HG03139 (cell line): ENCODE measurements at regions not wholly inside any gene's neighbourhood (a gene's known extent, or its start where the extent isn't known, plus 50 kb on each side); places are given as distances from the start of the nearest gene placed in this dataset.

Experiments
- ATAC-seq: cut with Tn5 transposase; IDR thresholded peaks from one replicate; pipeline ENCODE4 v1.9.1; 2021; ENCODE audit not compliant: unreplicated experiment

DNA sequence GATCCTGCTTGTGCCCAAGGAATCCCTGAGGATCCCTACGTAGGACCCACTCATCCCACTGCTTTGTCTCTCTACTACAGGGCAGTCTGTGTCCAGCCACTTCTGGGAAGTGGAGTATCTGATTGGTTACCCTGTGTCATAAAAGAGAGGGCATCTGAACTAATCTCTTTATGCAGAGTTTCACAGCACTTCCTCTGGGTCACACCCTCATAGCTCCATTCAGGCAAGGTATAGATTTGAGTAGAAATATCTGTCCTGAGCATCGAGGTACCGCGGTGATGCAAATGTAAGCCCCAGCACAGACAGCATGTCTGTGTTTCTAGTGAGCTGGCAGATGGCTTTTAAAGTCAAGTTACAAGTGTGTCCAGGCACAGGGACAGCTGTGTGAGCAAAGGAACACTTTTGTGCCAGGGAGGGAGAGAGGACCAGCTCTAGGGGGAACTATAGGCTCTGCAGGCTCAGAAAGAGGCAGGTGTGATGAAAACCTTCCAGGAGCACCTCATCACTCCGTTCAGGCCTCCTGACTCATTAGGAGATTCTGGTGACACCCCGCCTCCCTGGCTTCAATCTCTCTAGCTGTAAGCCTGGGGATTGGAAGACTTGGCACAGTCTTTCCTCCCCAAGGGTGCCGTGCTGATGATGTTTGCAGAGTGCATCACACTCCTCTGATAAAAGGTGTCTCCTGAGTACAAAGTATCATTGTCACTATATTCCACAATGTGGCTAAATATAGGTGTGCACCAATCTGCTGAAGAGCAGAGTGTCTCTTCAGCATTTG lies 84.3 kb upstream of the UBL3 start:
- no peak for ATAC-seq

DNA sequence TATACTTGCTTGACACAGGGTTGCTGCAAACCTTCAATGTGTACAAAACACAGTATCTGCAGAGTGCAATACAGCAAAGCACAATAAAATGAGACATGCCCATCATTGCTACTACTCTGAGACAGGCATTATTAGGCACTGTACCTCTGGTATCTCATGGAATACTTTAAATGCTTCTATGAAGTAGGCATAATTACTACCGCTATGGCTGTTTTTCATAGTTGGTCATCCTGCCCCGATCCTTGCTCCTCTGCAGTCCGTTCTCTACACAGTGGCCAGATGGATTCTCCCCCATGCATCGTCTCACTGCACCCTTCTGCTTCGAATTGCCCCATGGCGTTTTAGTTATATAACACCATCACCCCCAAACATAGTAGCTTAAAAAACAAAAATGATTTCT lies 83.0 kb upstream of the UBL3 start:
- ATAC-seq = no peak

DNA sequence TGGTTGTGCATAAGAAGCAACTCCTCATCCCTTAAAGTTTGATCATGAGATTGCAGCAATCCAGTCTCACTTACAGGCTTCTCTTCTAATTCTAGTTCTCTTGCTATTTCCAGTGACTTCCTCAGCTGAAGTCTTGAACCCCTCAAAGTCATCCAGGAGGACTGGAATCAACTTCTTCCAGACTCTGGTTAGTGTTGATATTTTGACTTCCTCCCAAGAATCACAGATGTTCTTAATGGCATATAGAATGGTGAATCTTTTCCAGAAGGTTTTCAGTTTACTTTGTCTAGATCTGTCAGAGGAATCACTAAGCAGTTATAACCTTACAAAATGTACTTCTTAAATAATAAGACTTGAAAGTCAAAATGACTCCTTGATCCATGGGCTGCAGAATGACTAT lies 81.3 kb upstream of the UBL3 start:
- no peak for ATAC-seq

DNA sequence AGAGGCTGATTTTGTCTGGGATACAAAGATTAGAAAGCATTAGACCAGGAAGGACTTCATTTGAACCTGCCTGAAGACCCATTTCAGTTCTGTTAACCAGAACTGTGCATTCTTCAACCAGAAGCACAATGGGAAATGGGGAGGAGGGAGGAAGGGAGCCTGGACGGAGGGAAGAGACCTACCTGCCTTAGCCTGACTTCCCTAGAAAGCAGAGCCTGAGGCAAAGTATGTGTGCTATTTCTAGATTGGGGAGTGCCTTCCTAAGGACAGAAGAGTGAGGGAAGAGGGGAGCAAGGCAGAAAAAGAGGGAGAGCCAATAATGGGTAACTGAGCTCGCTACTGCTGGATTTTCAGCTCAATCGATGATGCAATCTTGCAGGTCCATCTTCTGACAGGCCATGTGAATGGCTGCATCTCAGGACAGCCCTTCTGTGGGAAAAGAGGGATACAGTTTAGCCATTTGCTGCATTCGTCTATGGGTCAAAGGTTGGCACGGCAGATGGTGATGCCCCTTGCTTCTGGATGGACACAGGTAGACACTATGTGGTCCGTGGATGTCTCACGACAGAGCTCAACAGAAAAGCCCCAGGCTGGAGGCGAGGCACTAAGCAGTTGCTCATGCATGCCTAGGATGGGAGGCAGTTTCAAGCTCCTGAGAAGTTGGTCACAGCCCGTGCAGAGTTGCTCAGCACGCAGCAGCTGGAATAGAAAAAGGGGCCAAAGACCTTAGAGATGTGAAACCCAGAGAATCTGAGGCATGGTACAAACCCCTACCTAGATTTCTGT lies 78.8 kb upstream of the UBL3 start:
- ATAC-seq = no peak

DNA sequence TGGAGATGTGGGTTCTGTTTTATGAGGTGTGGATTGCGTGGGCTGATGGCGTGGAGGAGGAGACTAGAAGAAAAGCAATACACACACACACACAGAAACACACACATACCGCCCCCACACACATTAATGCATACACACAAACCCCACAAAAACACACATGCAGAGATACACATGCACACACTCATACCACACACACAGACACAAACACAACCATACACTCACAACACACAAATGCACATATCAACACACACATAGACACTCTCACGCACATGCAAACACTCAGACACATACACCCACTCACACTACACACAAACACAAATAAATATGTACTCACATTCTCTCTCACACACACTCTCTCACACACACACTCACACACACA lies 75.7 kb upstream of the UBL3 start:
- ATAC-seq = no peak

DNA sequence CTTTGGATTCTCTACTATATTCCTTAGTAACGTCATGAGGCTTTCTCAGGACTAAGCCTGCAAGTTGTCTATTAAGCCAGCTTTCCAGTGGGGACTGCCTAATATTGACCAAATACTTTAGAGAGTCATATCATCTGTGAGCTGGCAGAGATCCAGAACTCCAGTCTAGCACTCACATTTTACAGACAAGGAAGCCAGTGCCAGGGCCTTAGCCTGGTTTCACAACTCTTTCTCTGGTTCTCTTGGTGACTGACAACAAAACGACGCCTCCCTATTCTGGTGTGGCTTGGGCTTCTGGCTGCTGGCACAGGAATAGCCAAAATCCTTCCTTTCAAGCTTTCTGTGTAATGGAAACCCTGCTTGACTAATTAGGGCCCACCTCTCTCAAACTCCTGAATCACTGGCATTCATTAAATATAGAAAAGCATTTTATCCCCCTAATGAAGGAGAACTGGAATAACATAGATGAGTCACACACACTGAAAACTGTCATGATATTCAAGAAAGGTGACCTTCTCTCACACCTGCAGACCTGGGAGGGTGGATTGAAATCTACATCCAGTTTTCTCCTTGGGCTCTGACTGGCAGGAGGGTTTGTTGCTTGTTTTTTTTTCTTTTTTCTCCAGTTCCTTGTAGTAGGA lies 75.2 kb upstream of the UBL3 start:
- no peak for ATAC-seq

DNA sequence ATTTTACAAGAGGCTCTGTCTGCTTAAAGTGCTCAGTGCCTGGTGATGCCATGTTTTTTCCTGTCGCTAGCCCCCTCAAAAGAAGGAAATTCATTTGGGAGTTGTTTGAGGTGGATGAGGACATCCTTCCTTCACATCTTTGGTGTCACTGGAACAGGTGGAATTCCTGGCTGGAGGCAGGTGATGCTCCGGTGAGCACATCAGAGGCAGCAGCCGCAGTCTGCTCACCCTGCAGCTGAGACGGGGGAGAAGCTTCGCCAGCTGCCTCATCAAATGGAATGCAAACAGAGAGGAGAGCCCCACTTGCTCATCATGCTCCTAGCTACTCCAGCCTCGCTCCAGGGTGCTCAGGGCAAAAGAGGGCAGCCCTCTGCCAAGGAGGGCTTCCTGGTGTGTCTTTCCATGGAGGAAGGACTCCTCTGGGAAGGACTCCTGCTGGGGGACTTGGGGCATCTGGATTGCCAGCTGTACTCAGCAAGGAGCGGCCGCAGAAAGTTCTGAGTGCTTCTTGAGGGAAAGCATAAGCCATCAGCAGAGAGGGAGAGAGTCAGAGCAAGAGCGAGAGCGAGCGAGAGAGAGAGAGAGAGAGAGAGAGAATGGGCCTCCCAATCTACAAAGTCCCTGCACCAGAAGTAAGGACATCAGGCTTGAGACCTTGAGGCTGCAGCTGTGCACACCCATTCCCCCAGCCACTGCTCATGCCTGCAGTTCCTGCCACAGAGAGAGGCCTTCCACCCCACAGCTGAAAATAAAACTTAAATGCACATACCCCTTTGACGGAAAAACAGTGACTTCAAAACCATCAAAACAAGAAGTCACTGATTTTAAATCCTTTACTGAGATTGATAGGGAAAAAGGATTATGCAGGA lies 74.3 kb upstream of the UBL3 start:
- ATAC-seq = no peak

DNA sequence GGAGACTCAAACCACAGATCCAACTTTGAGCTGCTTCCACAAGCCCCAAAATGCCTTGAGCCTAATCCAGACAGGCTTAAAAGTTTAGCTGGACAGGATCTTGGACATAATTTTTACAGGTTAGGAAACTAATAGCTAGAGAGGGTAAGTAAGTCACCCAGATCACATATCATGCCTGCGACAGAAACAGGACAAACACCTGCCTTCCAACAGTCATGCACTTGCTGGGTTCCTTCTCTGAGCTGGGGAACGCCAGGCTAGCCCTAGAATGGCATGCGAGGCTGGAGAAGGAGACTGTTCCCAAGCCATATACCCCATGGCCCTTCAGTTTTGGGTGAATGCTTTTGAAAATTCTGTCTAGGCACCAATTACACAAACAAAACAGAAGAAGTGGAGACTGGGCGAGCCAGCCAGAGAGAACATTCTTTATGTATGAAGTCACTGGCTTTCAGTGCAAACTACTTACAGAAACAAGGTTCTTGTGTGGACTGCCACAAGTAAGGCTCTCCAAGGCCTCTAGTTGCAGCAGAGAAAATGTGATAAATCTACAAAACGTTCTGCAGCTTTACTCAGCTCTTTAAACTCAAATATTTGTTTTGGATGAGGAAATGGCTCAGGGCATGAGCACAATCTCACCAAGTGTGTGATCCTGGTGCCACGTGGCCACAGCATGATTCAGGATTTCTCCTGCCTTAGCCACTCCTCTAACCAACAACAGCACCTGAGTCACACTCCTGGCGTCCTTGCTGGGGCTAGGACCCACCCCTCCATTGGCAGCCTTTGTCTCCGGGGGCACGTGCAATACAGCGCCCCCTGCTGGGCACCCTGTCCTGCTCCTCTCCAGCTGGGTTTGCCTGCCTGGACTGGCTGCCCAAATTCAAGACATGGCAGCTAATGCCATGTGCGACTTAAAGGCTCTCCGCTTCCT lies 73.4 kb upstream of the UBL3 start:
- ATAC-seq = no peak

DNA sequence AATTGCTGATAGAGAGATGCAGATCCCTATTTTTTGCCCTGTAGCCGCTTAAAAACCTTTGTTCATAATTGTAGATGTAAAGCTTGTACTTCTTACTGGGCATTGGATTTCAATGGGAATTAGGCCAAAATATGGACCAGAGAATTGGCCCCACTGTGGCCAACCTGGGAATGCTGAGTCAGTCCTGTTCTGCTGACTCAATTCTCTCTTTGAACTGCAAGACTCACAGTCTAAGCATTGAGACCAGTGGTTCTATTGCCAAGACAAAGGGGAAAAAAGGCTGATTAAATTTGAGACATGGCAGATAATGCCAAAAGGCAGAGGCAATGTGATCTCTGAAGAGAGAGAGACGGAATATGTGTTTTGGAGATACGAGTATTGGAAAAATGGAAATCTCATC lies 72.5 kb upstream of the UBL3 start:
- no peak for ATAC-seq

DNA sequence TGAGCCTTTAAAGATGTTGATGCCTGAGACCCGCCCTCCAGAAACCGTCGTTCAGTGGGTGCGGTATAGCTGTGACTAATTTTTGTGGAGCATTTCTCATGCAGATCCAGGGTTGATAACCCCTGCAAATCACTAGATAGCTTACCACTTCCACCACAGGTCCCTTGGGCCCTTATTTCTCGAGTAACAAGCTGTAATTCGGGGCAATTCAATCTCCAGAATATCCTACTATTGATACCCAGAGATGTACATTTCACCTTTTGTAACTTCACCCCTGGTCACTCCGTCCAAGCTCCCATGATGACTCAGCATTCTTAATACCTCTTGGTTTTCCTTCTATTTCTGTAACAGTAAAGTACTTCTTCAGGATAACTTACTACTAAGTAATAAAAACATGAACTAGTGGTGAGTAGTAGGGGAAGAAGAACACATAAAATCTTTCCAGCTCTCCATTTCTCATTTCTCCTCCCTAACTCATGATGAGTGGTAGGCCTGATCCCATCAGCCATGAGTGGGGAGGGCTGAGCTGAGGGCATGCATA lies 71.9 kb upstream of the UBL3 start:
- ATAC-seq = no peak

DNA sequence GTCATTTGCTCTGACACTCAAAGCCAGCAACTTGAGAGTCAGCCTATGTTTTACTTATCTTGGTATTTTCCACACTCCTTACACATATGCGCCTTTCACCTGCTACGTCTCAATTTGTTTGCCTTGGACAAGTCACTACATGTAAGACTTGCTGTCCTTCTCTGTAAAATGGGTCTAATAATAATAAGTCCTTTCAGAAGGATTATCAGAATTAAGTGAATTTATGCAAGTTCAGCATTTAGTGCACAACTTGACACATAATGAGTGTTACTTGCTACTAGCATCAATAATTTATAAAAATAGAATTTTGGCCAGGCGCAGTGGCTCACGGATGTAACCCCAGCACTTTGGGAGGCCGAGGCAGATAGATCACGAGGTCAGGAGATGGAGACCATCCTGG lies 71.1 kb upstream of the UBL3 start:
- ATAC-seq = no peak

DNA sequence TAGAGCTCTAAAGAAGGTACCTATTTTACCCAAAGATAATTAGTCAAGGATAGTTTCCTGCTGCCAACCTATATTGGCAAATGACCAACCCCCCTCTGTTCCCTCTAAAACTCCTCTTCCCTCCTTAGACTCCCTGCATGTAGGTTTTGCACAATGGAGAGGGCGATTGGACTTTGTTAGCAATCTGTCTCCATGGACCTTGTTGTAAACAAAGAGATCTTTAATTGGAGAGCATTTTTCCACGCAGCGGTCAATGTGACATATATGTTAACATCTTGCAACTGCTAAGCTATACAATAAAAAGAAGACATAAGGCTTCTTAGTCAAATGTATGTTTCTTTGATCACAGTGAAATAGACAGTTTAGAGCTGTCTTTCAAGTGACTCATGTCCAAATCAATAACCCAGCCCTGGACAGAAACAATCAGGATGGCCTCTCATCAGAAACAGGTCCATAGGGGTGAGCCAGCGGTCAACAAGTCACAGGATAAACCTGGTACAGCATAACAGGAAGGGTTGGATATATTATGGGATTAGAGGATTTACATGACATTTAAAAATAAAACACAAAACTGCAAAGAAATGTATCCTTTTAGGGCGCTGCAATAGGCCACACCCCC lies 69.7 kb upstream of the UBL3 start:
- no peak for ATAC-seq

DNA sequence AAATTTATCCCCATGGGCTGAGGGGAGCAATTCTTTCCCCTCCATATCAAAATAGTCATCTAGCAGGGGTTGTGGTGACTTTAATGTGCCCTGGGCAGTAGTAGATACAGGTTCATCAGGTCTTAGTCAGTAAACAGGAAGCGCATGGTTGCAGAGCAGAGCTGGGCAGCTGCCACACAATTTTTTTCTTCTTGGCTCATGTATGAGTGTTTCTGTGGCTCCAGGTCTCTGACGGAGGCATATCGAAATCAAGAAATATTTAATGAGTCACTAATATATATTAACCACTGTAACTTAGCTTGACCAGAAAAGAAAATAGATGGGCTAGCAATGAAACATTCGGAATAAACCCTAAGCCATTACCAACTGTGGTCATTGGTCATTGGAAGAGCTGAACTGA lies 68.4 kb upstream of the UBL3 start:
- no peak for ATAC-seq

DNA sequence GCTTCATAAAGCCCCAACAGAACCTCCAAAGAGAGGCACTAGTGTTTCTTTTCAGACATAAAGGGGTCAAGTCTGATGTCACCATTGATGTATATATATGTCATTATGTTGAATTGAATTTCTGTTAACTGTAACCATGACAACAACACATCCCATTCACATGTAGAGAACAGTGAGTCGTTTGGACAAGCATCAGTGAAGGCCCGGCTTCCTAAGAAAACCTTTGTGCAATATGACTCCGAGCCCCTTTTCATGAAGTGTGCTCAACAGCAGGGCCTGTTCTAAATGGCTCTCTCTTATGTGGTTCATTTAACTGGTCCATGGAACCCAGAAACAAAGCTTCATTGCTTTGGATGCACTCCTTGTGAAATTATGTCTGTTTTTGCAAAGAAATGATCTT lies 67.2 kb upstream of the UBL3 start:
- ATAC-seq = no peak

DNA sequence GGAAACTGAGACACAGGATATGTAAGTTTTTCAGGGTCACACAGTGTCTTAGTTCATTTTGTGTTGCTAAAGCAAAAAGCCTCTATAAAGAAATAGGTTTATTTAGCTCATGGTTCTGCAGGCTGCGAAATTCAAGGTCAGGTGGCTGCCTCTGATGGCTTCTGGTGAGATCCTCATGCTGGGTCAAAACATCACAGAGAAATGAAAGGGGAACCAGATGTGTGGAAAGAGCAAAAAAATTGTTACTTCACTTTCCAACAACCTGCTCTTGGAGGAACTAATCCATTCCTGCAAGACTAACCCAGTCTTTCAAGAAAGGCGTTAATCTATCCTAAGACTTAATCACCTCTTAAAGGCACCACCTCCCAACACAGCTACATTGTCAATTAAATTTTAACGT lies 64.2 kb upstream of the UBL3 start:
- ATAC-seq = no peak

DNA sequence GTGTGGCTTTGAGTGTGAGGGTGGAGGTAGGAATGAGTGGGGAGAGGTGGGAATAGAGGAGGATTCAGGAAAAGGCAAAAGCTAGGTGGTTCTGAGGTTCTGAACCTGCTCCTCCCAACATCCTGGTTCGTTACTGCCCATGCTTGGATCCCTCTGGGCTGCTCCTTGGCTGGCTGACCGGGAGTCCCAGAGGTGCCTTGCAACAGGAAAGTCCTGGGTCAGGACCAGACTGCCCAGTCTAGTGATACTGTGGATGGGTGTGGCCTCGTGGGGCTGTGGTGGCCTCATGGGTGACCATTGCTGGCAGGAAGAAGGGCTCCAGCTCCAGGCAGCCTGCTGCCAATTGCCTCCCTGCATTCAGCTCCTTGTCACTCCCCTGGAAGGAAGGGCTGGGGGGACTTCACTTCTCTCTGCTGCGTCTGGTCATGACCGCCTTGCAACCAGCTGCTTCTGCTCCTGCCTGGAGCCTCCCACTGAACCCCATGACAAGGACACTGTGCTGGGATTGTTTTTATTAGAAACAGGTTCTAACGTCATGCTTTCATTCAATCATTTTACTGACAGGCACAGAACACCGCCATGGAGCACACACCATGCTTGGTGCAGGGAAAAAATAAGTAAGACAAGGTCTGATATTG lies 61.5 kb upstream of the UBL3 start:
- no peak for ATAC-seq

DNA sequence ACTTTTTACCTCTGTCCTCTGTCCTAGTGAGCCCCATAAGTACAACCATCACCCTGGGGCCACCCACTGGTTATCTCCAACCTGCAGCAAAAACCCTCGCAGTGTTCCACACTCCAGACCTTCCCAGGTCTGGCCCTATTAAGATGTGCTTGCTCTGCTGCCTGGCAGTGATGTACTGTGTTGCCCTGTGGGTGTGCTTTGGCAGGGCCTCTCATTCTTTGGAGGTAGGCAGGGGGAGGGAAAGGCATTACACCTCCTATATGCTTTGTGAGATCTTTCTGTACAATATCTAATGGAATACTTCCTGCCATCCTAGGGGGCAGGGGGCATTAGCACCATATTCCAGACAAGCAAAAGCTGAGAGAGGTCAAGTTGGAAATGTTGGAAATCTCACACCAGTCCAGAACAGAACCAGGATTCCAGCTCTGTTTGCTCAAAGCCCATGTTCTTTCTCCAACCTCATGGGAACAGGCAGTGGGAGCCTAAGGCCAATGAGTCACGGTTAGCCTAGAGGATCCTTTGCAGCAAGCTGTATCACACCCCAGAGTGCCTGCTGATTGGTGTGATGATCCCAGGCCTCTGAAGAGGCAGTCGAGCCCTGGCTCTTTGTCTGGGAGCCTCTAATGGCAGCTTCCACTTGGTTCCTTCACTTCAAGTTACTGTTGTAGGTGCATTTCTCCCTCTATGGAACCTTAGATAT lies 59.7 kb upstream of the UBL3 start:
- no peak for ATAC-seq

DNA sequence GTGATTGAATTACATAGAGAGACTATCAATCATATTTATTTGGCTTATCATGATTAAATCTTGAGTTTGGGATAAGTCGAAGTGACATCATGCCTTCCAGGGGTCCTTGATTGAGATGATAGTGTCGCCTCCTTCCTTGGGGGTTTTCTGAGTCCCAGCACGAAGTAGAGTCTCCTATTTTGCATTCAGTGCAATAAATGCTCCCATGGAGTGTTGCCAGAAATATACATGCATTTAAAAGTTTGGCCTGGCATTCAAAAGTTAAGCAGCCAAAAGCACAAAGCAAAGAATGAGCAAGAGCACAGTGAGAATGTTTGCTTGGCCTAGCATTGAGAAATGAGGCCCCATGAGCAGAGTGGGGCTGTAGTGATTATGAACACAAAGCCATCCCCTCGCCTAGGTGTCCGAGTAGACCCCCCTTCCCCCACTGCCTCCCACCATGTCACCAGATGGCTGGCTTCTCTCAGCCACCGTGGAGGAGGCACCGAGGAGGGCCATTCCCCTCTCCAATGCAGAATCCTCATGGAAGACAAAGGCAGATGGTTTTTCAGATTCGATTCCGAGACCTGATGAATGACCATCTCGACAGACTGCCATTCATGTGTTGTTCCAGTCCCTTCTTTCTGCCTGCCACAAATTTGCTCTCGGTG lies 58.8 kb upstream of the UBL3 start:
- ATAC-seq = no peak
